ENCODE measurements at regions not wholly inside any gene's neighbourhood (a gene's known extent, or its start where the extent isn't known, plus 50 kb on each side); places are given as distances from the start of the nearest gene placed in this dataset.
"Not testable (repeated sequence)": the region's sequence is repeated elsewhere in the genome, so short reads cannot be mapped to it uniquely, and the experiment has no call there.

- Mint-ChIP-seq H3K36me3 (ENCODE audit: low read depth) (no peaks in the 10 kb centered on the region), H3K27me3 (peaks cover 18% of the 10 kb centered on the region), H3K9me3 (no peaks in the 10 kb centered on the region), H3K4me1 (ENCODE audit: low read depth) (peaks cover 20% of the 10 kb centered on the region), H3K27ac (no peak overlapping the region), H3K4me3 (no peak overlapping the region)
- intact Hi-C loops (cut with micrococcal nuclease) = no loop called here
These were observed 397.9 kb downstream of the TNS3 start for GRCh38 chr7:47183862-47184590.

GRCh38 chr7:47181746-47182361 is 400.1 kb downstream of the TNS3 start:
- Mint-ChIP-seq H3K36me3 (ENCODE audit: low read depth) (no peaks in the 10 kb centered on the region), H3K27ac (no peak overlapping the region), H3K9me3 (no peaks in the 10 kb centered on the region), H3K4me1 (ENCODE audit: low read depth) (peaks cover 18% of the 10 kb centered on the region), H3K27me3 (peaks cover 6% of the 10 kb centered on the region), H3K4me3 (no peak overlapping the region)
- intact Hi-C loops (cut with micrococcal nuclease) = no loop called here

GRCh38 chr7:47180516-47180826 is 401.4 kb downstream of the TNS3 start:
- peaks cover 6% of the 10 kb centered on the region for H3K27me3 Mint-ChIP-seq
- no peak overlapping the region for H3K27ac Mint-ChIP-seq
- peaks cover 4% of the 10 kb centered on the region for H3K4me1 Mint-ChIP-seq (ENCODE audit: low read depth)
- no peaks in the 10 kb centered on the region for H3K36me3 Mint-ChIP-seq (ENCODE audit: low read depth)
- H3K9me3 Mint-ChIP-seq = no peaks in the 10 kb centered on the region
- H3K4me3 Mint-ChIP-seq = no peak overlapping the region
- intact Hi-C loops (cut with micrococcal nuclease) = loop anchor here (1.0 kb wide), 1 partner anchor 1263 kb away; no protein-coding TSS in a partner anchor

- Mint-ChIP-seq H3K27me3 (peaks cover 6% of the 10 kb centered on the region), H3K9me3 (no peaks in the 10 kb centered on the region), H3K4me1 (ENCODE audit: low read depth) (no peaks in the 10 kb centered on the region), H3K36me3 (ENCODE audit: low read depth) (no peaks in the 10 kb centered on the region), H3K4me3 (no peak overlapping the region), H3K27ac (no peak overlapping the region)
- intact Hi-C loops (cut with micrococcal nuclease) = loop anchor here (1.0 kb wide), 1 partner anchor 1263 kb away; no protein-coding TSS in a partner anchor
These were observed 401.9 kb downstream of the TNS3 start for GRCh38 chr7:47179812-47180515.

- H3K27ac Mint-ChIP-seq; H3K4me1 Mint-ChIP-seq (ENCODE audit: low read depth); intact Hi-C loops (cut with micrococcal nuclease); H3K27me3 Mint-ChIP-seq; H3K9me3 Mint-ChIP-seq; H3K36me3 Mint-ChIP-seq (ENCODE audit: low read depth); H3K4me3 Mint-ChIP-seq: not testable (repeated sequence)
These were observed 409.0 kb downstream of the TNS3 start for GRCh38 chr7:47172602-47173539.

- Mint-ChIP-seq H3K4me1 (ENCODE audit: low read depth) (no peaks in the 10 kb centered on the region), H3K27ac (no peak overlapping the region), H3K4me3 (no peak overlapping the region), H3K27me3 (no peaks in the 10 kb centered on the region), H3K9me3 (no peaks in the 10 kb centered on the region), H3K36me3 (ENCODE audit: low read depth) (no peaks in the 10 kb centered on the region)
- intact Hi-C loops (cut with micrococcal nuclease) = no loop called here
These were observed 411.4 kb downstream of the TNS3 start for GRCh38 chr7:47170516-47170915.

GRCh38 chr7:47154791-47155190 is 427.1 kb downstream of the TNS3 start:
- Mint-ChIP-seq H3K4me3 (no peak overlapping the region), H3K27me3 (no peaks in the 10 kb centered on the region), H3K9me3 (no peaks in the 10 kb centered on the region), H3K36me3 (ENCODE audit: low read depth) (no peaks in the 10 kb centered on the region), H3K4me1 (ENCODE audit: low read depth) (peaks cover 13% of the 10 kb centered on the region), H3K27ac (no peak overlapping the region)
- intact Hi-C loops (cut with micrococcal nuclease) = no loop called here

- no peaks in the 10 kb centered on the region for H3K9me3 Mint-ChIP-seq
- H3K27ac Mint-ChIP-seq = no peak overlapping the region
- H3K4me3 Mint-ChIP-seq = no peak overlapping the region
- H3K27me3 Mint-ChIP-seq = no peaks in the 10 kb centered on the region
- H3K36me3 Mint-ChIP-seq (ENCODE audit: low read depth) = no peaks in the 10 kb centered on the region
- intact Hi-C loops (cut with micrococcal nuclease) = no loop called here
- H3K4me1 Mint-ChIP-seq (ENCODE audit: low read depth) = peaks cover 25% of the 10 kb centered on the region
These were observed 428.3 kb downstream of the TNS3 start for GRCh38 chr7:47153576-47153975.

- Mint-ChIP-seq H3K27me3 (no peaks in the 10 kb centered on the region), H3K4me1 (ENCODE audit: low read depth) (peaks cover 25% of the 10 kb centered on the region), H3K9me3 (no peaks in the 10 kb centered on the region), H3K36me3 (ENCODE audit: low read depth) (no peaks in the 10 kb centered on the region), H3K4me3 (no peak overlapping the region), H3K27ac (no peak overlapping the region)
- intact Hi-C loops (cut with micrococcal nuclease) = no loop called here
These were observed 428.9 kb downstream of the TNS3 start for GRCh38 chr7:47153058-47153457.

GRCh38 chr7:47152307-47152706 is 429.6 kb downstream of the TNS3 start:
- intact Hi-C loops (cut with micrococcal nuclease) = no loop called here

GRCh38 chr7:47150497-47151260 is 431.2 kb downstream of the TNS3 start:
- Mint-ChIP-seq H3K36me3 (ENCODE audit: low read depth) (no peaks in the 10 kb centered on the region), H3K4me3 (no peak overlapping the region), H3K9me3 (no peaks in the 10 kb centered on the region), H3K4me1 (ENCODE audit: low read depth) (peaks cover 33% of the 10 kb centered on the region), H3K27ac (no peak overlapping the region), H3K27me3 (no peaks in the 10 kb centered on the region)
- intact Hi-C loops (cut with micrococcal nuclease) = no loop called here

More at GRCh38 chr7:47152307-47152706, 429.6 kb downstream of the TNS3 start:
- no peaks in the 10 kb centered on the region for H3K9me3 Mint-ChIP-seq
- no peaks in the 10 kb centered on the region for H3K36me3 Mint-ChIP-seq (ENCODE audit: low read depth)
- H3K27ac Mint-ChIP-seq = no peak overlapping the region
- no peaks in the 10 kb centered on the region for H3K27me3 Mint-ChIP-seq
- H3K4me3 Mint-ChIP-seq = no peak overlapping the region
- peaks cover 25% of the 10 kb centered on the region for H3K4me1 Mint-ChIP-seq (ENCODE audit: low read depth)

GRCh38 chr7:47149971-47150370 is 431.9 kb downstream of the TNS3 start:
- intact Hi-C loops (cut with micrococcal nuclease) = no loop called here
- H3K4me1 Mint-ChIP-seq (ENCODE audit: low read depth) = peaks cover 39% of the 10 kb centered on the region
- H3K27ac Mint-ChIP-seq = no peak overlapping the region
- H3K36me3 Mint-ChIP-seq (ENCODE audit: low read depth) = no peaks in the 10 kb centered on the region
- H3K4me3 Mint-ChIP-seq = no peak overlapping the region
- H3K9me3 Mint-ChIP-seq = no peaks in the 10 kb centered on the region
- no peaks in the 10 kb centered on the region for H3K27me3 Mint-ChIP-seq

GRCh38 chr7:47149208-47149839 is 432.6 kb downstream of the TNS3 start:
- H3K4me3 Mint-ChIP-seq = no peak overlapping the region
- H3K36me3 Mint-ChIP-seq (ENCODE audit: low read depth) = no peaks in the 10 kb centered on the region
- no peaks in the 10 kb centered on the region for H3K9me3 Mint-ChIP-seq
- peaks cover 39% of the 10 kb centered on the region for H3K4me1 Mint-ChIP-seq (ENCODE audit: low read depth)
- H3K27me3 Mint-ChIP-seq = no peaks in the 10 kb centered on the region
- intact Hi-C loops (cut with micrococcal nuclease) = no loop called here
- no peak overlapping the region for H3K27ac Mint-ChIP-seq
